AG09309 (cell line): ENCODE measurements at regions not wholly inside any gene's neighbourhood (a gene's known extent, or its start where the extent isn't known, plus 50 kb on each side); places are given as distances from the start of the nearest gene placed in this dataset.

Experiments
- DNase-seq: peaks from one replicate; pipeline ENCODE4 v3.0.0-alpha.2; 2010; ENCODE audit warnings: low read depth
- H3K4me3 ChIP-seq: 2 replicates; pipeline ENCODE4 v1.5.1; 2011; ENCODE audit warnings: mild to moderate bottlenecking, low read depth, low read length, moderate library complexity; ENCODE audit not compliant: control insufficient read depth
- CTCF ChIP-seq: IDR thresholded peaks from 2 replicates; pipeline ENCODE4 v1.5.1; 2011; ENCODE audit warnings: mild to moderate bottlenecking, low read depth, low read length, inconsistent platforms; ENCODE audit not compliant: insufficient read depth, control insufficient read depth; ENCODE audit errors: missing control alignments

- no peak for TF ChIP-seq CTCF
- H3K4me3 ChIP-seq, result no peak overlapping the region
- DNase-seq, result no peak
Observed at GRCh38 chr10:111885919-111886318, 297.6 kb downstream of the GPAM start.

- no peak for TF ChIP-seq CTCF
- no peak for DNase-seq
- H3K4me3 ChIP-seq, result no peak overlapping the region
Observed at GRCh38 chr10:111887266-111887665, 296.3 kb downstream of the GPAM start.

GRCh38 chr10:111890046-111890445 is 293.5 kb downstream of the GPAM start:
- TF ChIP-seq CTCF, result no peak
- no peak for DNase-seq
- H3K4me3 ChIP-seq, result no peak overlapping the region

- H3K4me3 ChIP-seq, result no peak overlapping the region
- no peak for DNase-seq
- TF ChIP-seq CTCF, result no peak
Observed at GRCh38 chr10:111916011-111916410, 267.6 kb downstream of the GPAM start.

GRCh38 chr10:111921821-111922220 is 261.7 kb downstream of the GPAM start:
- DNase-seq, result no peak
- H3K4me3 ChIP-seq, result no peak overlapping the region
- TF ChIP-seq CTCF, result no peak

GRCh38 chr10:111923032-111923431 is 260.5 kb downstream of the GPAM start:
- no peak for TF ChIP-seq CTCF
- DNase-seq, result no peak

GRCh38 chr10:111926286-111926685 is 257.3 kb downstream of the GPAM start:
- DNase-seq, result no peak
- no peak for TF ChIP-seq CTCF
- H3K4me3 ChIP-seq, result no peak overlapping the region

More at GRCh38 chr10:111923032-111923431, 260.5 kb downstream of the GPAM start:
- H3K4me3 ChIP-seq, result no peak overlapping the region
